Fibroblast of lung (primary cell): ENCODE measurements at regions not wholly inside any gene's neighbourhood (a gene's known extent, or its start where the extent isn't known, plus 50 kb on each side); places are given as distances from the start of the nearest gene placed in this dataset.

Source experiments
- CTCF ChIP-seq, 2 donors: IDR thresholded peaks in 1 of 2; conservative IDR thresholded peaks in 1 of 2; 1 replicate in 1 of 2; 2 replicates in 1 of 2; pipeline ENCODE4 v1.5.1; 2011 to 2012; ENCODE audit warnings: low read length in 2 of 2, control low read depth in 1 of 2, inconsistent platforms in 1 of 2, low read depth in 1 of 2, mild to moderate bottlenecking in 1 of 2
- EZH2 ChIP-seq: IDR thresholded peaks from 2 replicates; pipeline ENCODE4 v1.5.1; 2012; ENCODE audit warnings: low read length, control low read depth, mild to moderate bottlenecking; ENCODE audit errors: missing control alignments

- TF ChIP-seq CTCF (conservative IDR thresholded peaks at IDR 0.05 in 1 of 2, IDR thresholded peaks at IDR 0.05 in 1 of 2; ENCODE audit: low read depth in 1 of 2, low read length in 2 of 2) (no peak), EZH2 (no peak)
Observed at GRCh38 chr13:34733721-34734120, 208.3 kb upstream of the NBEA start.
